Mesenchymal stem cell (in vitro differentiated cells and primary cell): ENCODE measurements at regions not wholly inside any gene's neighbourhood (a gene's known extent, or its start where the extent isn't known, plus 50 kb on each side); places are given as distances from the start of the nearest gene placed in this dataset.

Experiments
- DNase-seq: peaks from one replicate; pipeline ENCODE4 v3.0.0-alpha.2; 2013
- H2AFZ ChIP-seq: one replicate; pipeline ENCODE4 v1.6.1; 2013; ENCODE audit warnings: low read depth, mild to moderate bottlenecking, control low read depth, inconsistent platforms, low read length, moderate library complexity
- H2AK5ac ChIP-seq: 2 replicates; pipeline ENCODE4 v1.6.1; 2013; ENCODE audit warnings: low read length, moderate library complexity, mild to moderate bottlenecking, inconsistent platforms; ENCODE audit not compliant: severe bottlenecking
- H2BK120ac ChIP-seq: one replicate; pipeline ENCODE4 v1.6.1; 2013; ENCODE audit warnings: low read depth, mild to moderate bottlenecking, inconsistent platforms, low read length, moderate library complexity
- H2BK12ac ChIP-seq, 2 experiments: one replicate each; pipeline ENCODE4 v1.6.1; 2013; ENCODE audit warnings: inconsistent platforms in 2 of 2, low read length in 2 of 2, mild to moderate bottlenecking in 2 of 2, moderate library complexity in 2 of 2, control low read depth in 1 of 2
- H2BK15ac ChIP-seq: one replicate; pipeline ENCODE4 v1.6.1; 2013; ENCODE audit warnings: mild to moderate bottlenecking, low read depth, inconsistent platforms; ENCODE audit not compliant: poor library complexity, severe bottlenecking
- H2BK5ac ChIP-seq: 2 replicates; pipeline ENCODE4 v1.6.1; 2013; ENCODE audit warnings: low read depth, mild to moderate bottlenecking, low read length, control low read depth, inconsistent platforms; ENCODE audit not compliant: poor library complexity, severe bottlenecking
- H3K14ac ChIP-seq, 2 experiments: one replicate each; pipeline ENCODE4 v1.6.1; 2013; ENCODE audit warnings: inconsistent platforms in 2 of 2, low read length in 2 of 2, control low read depth in 1 of 2, mild to moderate bottlenecking in 1 of 2, moderate library complexity in 1 of 2
- H3K18ac ChIP-seq, 2 experiments: one replicate each; pipeline ENCODE4 v1.6.1; 2013; ENCODE audit warnings: inconsistent platforms in 2 of 2, low read length in 2 of 2, control low read depth in 1 of 2, low read depth in 1 of 2, mild to moderate bottlenecking in 1 of 2
- H3K23ac ChIP-seq, 2 experiments: one replicate each; pipeline ENCODE4 v1.6.1; 2013; ENCODE audit warnings: inconsistent platforms in 2 of 2, low read length in 2 of 2, mild to moderate bottlenecking in 2 of 2, moderate library complexity in 2 of 2, control low read depth in 1 of 2
- H3K27ac ChIP-seq: 2 replicates; pipeline ENCODE4 v1.5.1; 2013; ENCODE audit warnings: mild to moderate bottlenecking, moderate library complexity, low read length, control low read depth, inconsistent platforms; ENCODE audit not compliant: poor library complexity, severe bottlenecking
- H3K27me3 ChIP-seq, 2 experiments: 2 replicates each; pipeline versions ENCODE4 v1.6.1 to v1.7.0; 2013; ENCODE audit warnings: low read length in 2 of 2, mild to moderate bottlenecking in 2 of 2, moderate library complexity in 2 of 2, control low read depth in 1 of 2, inconsistent platforms in 1 of 2; ENCODE audit not compliant: control insufficient read depth in 1 of 2, insufficient read depth in 1 of 2
- H3K36me3 ChIP-seq, 2 experiments: 2 replicates each; pipeline versions ENCODE4 v1.6.1 to v1.7.0; 2013; ENCODE audit warnings: low read length in 2 of 2, control low read depth in 1 of 2, inconsistent platforms in 1 of 2, low read depth in 1 of 2, mild to moderate bottlenecking in 1 of 2; ENCODE audit not compliant: insufficient read depth in 2 of 2, control insufficient read depth in 1 of 2
- H3K4ac ChIP-seq, 2 experiments: one replicate each; pipeline ENCODE4 v1.6.1; 2013; ENCODE audit warnings: inconsistent platforms in 2 of 2, low read length in 2 of 2, mild to moderate bottlenecking in 2 of 2, moderate library complexity in 2 of 2, control low read depth in 1 of 2, low read depth in 1 of 2
- H3K4me1 ChIP-seq: 2 replicates; pipeline ENCODE4 v1.6.1; 2013; ENCODE audit warnings: low read depth, low read length, control low read depth; ENCODE audit not compliant: control insufficient read depth, insufficient read depth
- H3K4me2 ChIP-seq: 2 replicates; pipeline ENCODE4 v1.6.1; 2013; ENCODE audit warnings: low read length, mild to moderate bottlenecking, inconsistent platforms; ENCODE audit not compliant: poor library complexity, severe bottlenecking
- H3K4me3 ChIP-seq, 2 experiments: 2 replicates each; pipeline versions ENCODE4 v1.5.1 to v1.7.0; 2013; ENCODE audit warnings: low read length in 2 of 2, mild to moderate bottlenecking in 2 of 2, control low read depth in 1 of 2, low read depth in 1 of 2; ENCODE audit not compliant: insufficient read depth in 1 of 2
- H3K79me1 ChIP-seq: replicated peaks from 2 replicates; pipeline ENCODE4 v1.6.1; 2013; ENCODE audit warnings: mild to moderate bottlenecking, control low read depth, low read length, inconsistent platforms; ENCODE audit not compliant: poor library complexity, severe bottlenecking
- H3K9ac ChIP-seq: 2 replicates; pipeline ENCODE4 v1.7.0; 2013; ENCODE audit warnings: mild to moderate bottlenecking, low read length, moderate library complexity
- H3K9me3 ChIP-seq: 2 replicates; pipeline ENCODE4 v1.7.0; 2013; ENCODE audit warnings: mild to moderate bottlenecking, low read length; ENCODE audit not compliant: control insufficient read depth
- H4K8ac ChIP-seq: one replicate; pipeline ENCODE4 v1.6.1; 2013; ENCODE audit warnings: inconsistent platforms, mild to moderate bottlenecking, low read length, moderate library complexity
- H4K91ac ChIP-seq: one replicate; pipeline ENCODE4 v1.6.1; 2013; ENCODE audit warnings: mild to moderate bottlenecking, low read length, inconsistent platforms
- WGBS: methylation state at CpG from one replicate; pipeline ENCODE4 v1.1.7; 2013; ENCODE audit warnings: mixed read lengths; 5-methylcytosine and 5-hydroxymethylcytosine counted together

- H3K4me2 ChIP-seq, result no peak overlapping the region
- no peak overlapping the region for H2AFZ ChIP-seq
- H3K14ac ChIP-seq, result no peak overlapping the region
- H3K4me3 ChIP-seq, result no peak overlapping the region
- DNase-seq, result no peak
- H2AK5ac ChIP-seq, result peak overlapping the region; percentile 54
- H3K4me1 ChIP-seq, result peaks cover 20% of the 10 kb centered on the region
- WGBS, result 98% methylated on average over 3 of the region's 3 CpGs
- H3K27me3 ChIP-seq, result peaks cover 0 to 11% of the 10 kb centered on the region in 2 experiments
- no peak overlapping the region for H3K23ac ChIP-seq
- peak overlapping the region; percentile 62 for H4K8ac ChIP-seq
- peaks cover 3% of the 10 kb centered on the region for H3K9me3 ChIP-seq
- H2BK12ac ChIP-seq, result no peak overlapping the region
- peak overlapping the region; percentile 18 for H4K91ac ChIP-seq
- H3K4ac ChIP-seq, result no peak overlapping the region
- no peak overlapping the region for H3K9ac ChIP-seq
- no peaks in the 10 kb centered on the region for H3K36me3 ChIP-seq
- no peak overlapping the region for H2BK5ac ChIP-seq
- no peaks in the 10 kb centered on the region for H3K79me1 ChIP-seq
- H2BK15ac ChIP-seq, result no peak overlapping the region
- H3K18ac ChIP-seq, result no peak overlapping the region
- no peak overlapping the region for H2BK120ac ChIP-seq
- H3K27ac ChIP-seq, result no peak overlapping the region
These were observed 90.9 kb upstream of the CHST15 start for GRCh38 chr10:124184208-124184830.

GRCh38 chr10:124183617-124184016, 90.2 kb upstream of the CHST15 start:
- H3K14ac ChIP-seq, result peak overlapping the region in 1 of 2 experiments; percentile 56
- 92% methylated on average over 4 of the region's 7 CpGs for whole genome bisulfite sequencing
- H3K9ac ChIP-seq, result no peak overlapping the region
- H3K79me1 ChIP-seq, result no peaks in the 10 kb centered on the region
- no peak overlapping the region for H2BK15ac ChIP-seq
- no peak overlapping the region for H3K4ac ChIP-seq
- no peak overlapping the region for H4K91ac ChIP-seq
- no peak overlapping the region for H3K27ac ChIP-seq
- H3K4me1 ChIP-seq, result peaks cover 20% of the 10 kb centered on the region
- H2BK120ac ChIP-seq, result no peak overlapping the region
- no peak overlapping the region for H2AK5ac ChIP-seq
- no peak for DNase-seq
- H3K18ac ChIP-seq, result no peak overlapping the region
- no peaks in the 10 kb centered on the region for H3K36me3 ChIP-seq
- no peak overlapping the region for H2BK12ac ChIP-seq
- H2AFZ ChIP-seq, result no peak overlapping the region
- H3K9me3 ChIP-seq, result no peaks in the 10 kb centered on the region
- peaks cover 0 to 11% of the 10 kb centered on the region in 2 experiments for H3K27me3 ChIP-seq
- H3K4me3 ChIP-seq, result no peak overlapping the region
- no peak overlapping the region for H4K8ac ChIP-seq
- H2BK5ac ChIP-seq, result no peak overlapping the region
- H3K4me2 ChIP-seq, result no peak overlapping the region
- H3K23ac ChIP-seq, result no peak overlapping the region

- Histone ChIP-seq H2AK5ac (peak overlapping the region; percentile 18), H3K23ac (no peak overlapping the region), H3K18ac (no peak overlapping the region), H4K91ac (no peak overlapping the region), H2BK12ac (no peak overlapping the region), H3K27me3 (peaks cover 0 to 9% of the 10 kb centered on the region in 2 experiments), H3K14ac (no peak overlapping the region), H3K4ac (no peak overlapping the region), H2BK120ac (no peak overlapping the region), H2AFZ (no peak overlapping the region), H3K79me1 (no peaks in the 10 kb centered on the region), H4K8ac (no peak overlapping the region), H3K36me3 (no peaks in the 10 kb centered on the region), H2BK5ac (no peak overlapping the region), H3K9ac (no peak overlapping the region), H3K4me3 (no peak overlapping the region), H3K4me2 (no peak overlapping the region), H2BK15ac (no peak overlapping the region), H3K4me1 (peaks cover 27% of the 10 kb centered on the region), H3K9me3 (no peaks in the 10 kb centered on the region), H3K27ac (no peak overlapping the region)
- whole genome bisulfite sequencing, result 93% methylated on average over 17 of the region's 17 CpGs
- no peak for DNase-seq
These were observed 88.7 kb upstream of the CHST15 start for GRCh38 chr10:124182088-124182541.

GRCh38 chr10:124181656-124182055, 88.3 kb upstream of the CHST15 start:
- Histone ChIP-seq H2BK5ac (no peak overlapping the region), H3K18ac (no peak overlapping the region), H3K79me1 (no peaks in the 10 kb centered on the region), H3K14ac (no peak overlapping the region), H3K4me2 (no peak overlapping the region), H2AFZ (no peak overlapping the region), H2BK15ac (no peak overlapping the region), H2BK12ac (no peak overlapping the region), H3K4ac (no peak overlapping the region), H2AK5ac (peak overlapping the region; percentile 40), H2BK120ac (no peak overlapping the region), H3K4me1 (peaks cover 30% of the 10 kb centered on the region), H4K91ac (no peak overlapping the region), H3K27ac (no peak overlapping the region), H3K27me3 (peaks cover 0 to 11% of the 10 kb centered on the region in 2 experiments), H3K4me3 (no peak overlapping the region), H3K23ac (no peak overlapping the region), H4K8ac (no peak overlapping the region), H3K9ac (no peak overlapping the region), H3K36me3 (no peaks in the 10 kb centered on the region), H3K9me3 (no peaks in the 10 kb centered on the region)
- no peak for DNase-seq
- WGBS, result 89% methylated on average over 4 of the region's 8 CpGs
